ENCODE measurements at regions not wholly inside any gene's neighbourhood (a gene's known extent, or its start where the extent isn't known, plus 50 kb on each side); places are given as distances from the start of the nearest gene placed in this dataset.
"Not testable (repeated sequence)": the region's sequence is repeated elsewhere in the genome, so short reads cannot be mapped to it uniquely, and the experiment has no call there.

GRCh38 chr4:161329852-161330251, 833.9 kb downstream of the FSTL5 start:
- H3K27me3 Mint-ChIP-seq (ENCODE audit: low read depth), result no peaks in the 10 kb centered on the region
- no peaks in the 10 kb centered on the region for H3K4me1 Mint-ChIP-seq (ENCODE audit: low read depth)
- DNase-seq, result no peak
- H3K9me3 Mint-ChIP-seq (ENCODE audit: insufficient read depth), result peaks cover 4% of the 10 kb centered on the region
- POLR2A ChIA-PET, result no interaction called here
- no peaks in the 10 kb centered on the region for H3K36me3 Mint-ChIP-seq (ENCODE audit: low read depth)
- ATAC-seq, result no peak
- H3K27ac Mint-ChIP-seq, result no peak overlapping the region
- H3K4me3 Mint-ChIP-seq, result no peak overlapping the region
- CTCF ChIA-PET, result no interaction called here

DNA sequence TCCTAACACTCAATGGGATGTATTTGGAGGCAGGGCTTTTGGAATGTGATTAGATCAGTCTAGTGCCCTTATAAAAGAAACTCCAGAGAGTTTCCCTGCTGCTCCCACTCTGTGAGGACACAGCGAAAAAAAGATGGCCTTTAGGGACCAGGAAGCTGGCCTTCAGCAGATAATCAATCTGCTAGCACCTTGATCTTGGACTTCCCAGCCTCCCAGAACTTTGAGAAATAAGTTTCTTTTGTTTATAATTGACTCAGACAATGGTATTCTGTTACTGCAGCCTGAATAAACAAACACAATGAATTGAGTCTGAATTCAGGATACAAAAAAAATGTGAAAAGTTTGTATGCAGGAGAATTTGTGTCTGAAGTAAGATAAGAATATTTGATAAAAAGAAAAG, 842.1 kb downstream of the FSTL5 start:
- H3K27ac Mint-ChIP-seq, result no peak overlapping the region
- POLR2A ChIA-PET, result no interaction called here
- H3K4me3 Mint-ChIP-seq, result no peak overlapping the region
- DNase-seq, result no peak
- no peaks in the 10 kb centered on the region for H3K27me3 Mint-ChIP-seq (ENCODE audit: low read depth)
- H3K4me1 Mint-ChIP-seq (ENCODE audit: low read depth), result no peaks in the 10 kb centered on the region
- no peak for ATAC-seq
- H3K36me3 Mint-ChIP-seq (ENCODE audit: low read depth), result no peaks in the 10 kb centered on the region
- H3K9me3 Mint-ChIP-seq (ENCODE audit: insufficient read depth), result no peaks in the 10 kb centered on the region
- CTCF ChIA-PET, result no interaction called here

DNA sequence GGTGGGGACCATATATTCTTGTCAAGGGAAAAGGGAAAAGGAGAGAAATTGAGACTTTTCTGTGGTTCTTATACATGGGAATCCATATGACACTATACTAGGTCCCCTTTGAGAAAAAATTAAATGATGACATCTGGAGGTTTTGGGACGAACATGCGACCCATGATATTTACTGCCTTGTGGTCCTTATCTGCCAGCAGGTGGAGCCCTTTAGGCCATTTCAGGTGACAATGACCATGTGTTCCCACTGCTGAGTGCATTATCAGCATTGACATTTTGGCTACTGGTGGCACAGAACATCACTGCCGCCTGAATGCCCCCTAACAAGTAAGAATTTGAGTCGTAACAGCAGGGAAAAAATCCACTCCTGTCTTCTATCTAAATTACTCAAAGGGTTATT, 843.4 kb downstream of the FSTL5 start:
- Mint-ChIP-seq H3K9me3 (ENCODE audit: insufficient read depth) (no peaks in the 10 kb centered on the region), H3K4me1 (ENCODE audit: low read depth) (no peaks in the 10 kb centered on the region), H3K27ac (no peak overlapping the region), H3K27me3 (ENCODE audit: low read depth) (no peaks in the 10 kb centered on the region), H3K36me3 (ENCODE audit: low read depth) (no peaks in the 10 kb centered on the region), H3K4me3 (no peak overlapping the region)
- POLR2A ChIA-PET, result no interaction called here
- ATAC-seq (no peak), DNase-seq (no peak)
- CTCF ChIA-PET, result no interaction called here

GRCh38 chr4:161317000-161317399, 846.8 kb downstream of the FSTL5 start:
- POLR2A ChIA-PET, result no interaction called here
- H3K9me3 Mint-ChIP-seq (ENCODE audit: insufficient read depth), result no peaks in the 10 kb centered on the region
- no peak for ATAC-seq
- H3K4me3 Mint-ChIP-seq, result no peak overlapping the region
- no peaks in the 10 kb centered on the region for H3K4me1 Mint-ChIP-seq (ENCODE audit: low read depth)
- no peaks in the 10 kb centered on the region for H3K36me3 Mint-ChIP-seq (ENCODE audit: low read depth)
- DNase-seq, result no peak
- CTCF ChIA-PET, result no interaction called here
- no peaks in the 10 kb centered on the region for H3K27me3 Mint-ChIP-seq (ENCODE audit: low read depth)
- H3K27ac Mint-ChIP-seq, result no peak overlapping the region

DNA sequence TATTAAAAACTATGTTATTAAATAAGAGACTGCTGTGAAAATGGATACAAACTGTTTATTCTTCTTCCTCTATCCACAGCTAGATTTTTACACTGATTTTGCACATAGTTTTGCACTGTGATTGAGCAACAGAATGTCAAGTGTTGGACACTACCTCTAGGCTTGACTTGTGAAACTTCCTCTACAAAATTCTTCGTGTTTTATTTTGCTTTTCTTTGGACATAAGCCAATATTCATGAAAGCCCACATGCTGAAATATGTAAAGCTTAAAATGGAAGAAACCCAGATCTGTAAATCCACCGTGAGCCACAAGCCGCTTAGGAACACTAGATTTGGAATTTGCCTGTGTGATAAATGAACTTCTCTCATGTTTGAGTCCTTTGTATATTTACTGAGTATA, 849.4 kb downstream of the FSTL5 start:
- Mint-ChIP-seq H3K27ac (no peak overlapping the region), H3K4me3 (no peak overlapping the region), H3K4me1 (ENCODE audit: low read depth) (no peaks in the 10 kb centered on the region), H3K9me3 (ENCODE audit: insufficient read depth) (no peaks in the 10 kb centered on the region), H3K36me3 (ENCODE audit: low read depth) (no peaks in the 10 kb centered on the region), H3K27me3 (ENCODE audit: low read depth) (no peaks in the 10 kb centered on the region)
- POLR2A ChIA-PET, result no interaction called here
- DNase-seq (no peak), ATAC-seq (no peak)
- CTCF ChIA-PET, result no interaction called here

DNA sequence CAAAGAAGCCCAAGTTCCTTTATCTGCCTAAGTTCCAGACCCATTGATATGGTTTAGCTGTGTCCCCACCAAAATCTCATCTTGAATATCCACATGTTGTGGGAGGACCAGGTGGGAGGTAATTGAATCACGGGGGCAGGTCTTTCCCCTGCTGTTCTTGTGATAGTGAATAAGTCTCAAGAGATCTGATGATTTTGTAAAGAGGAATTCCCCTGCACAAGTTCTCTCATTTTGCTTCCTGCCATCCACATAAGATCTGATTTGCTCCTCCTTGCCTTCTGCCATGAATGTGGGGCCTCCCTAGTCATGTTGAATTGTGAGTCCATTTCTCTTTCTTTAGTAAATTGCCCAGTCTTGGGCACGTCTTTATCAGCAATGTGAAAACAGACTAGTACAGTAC, 860.2 kb downstream of the FSTL5 start:
- ATAC-seq (no peak), DNase-seq (no peak)
- Mint-ChIP-seq H3K36me3 (ENCODE audit: low read depth) (no peaks in the 10 kb centered on the region), H3K4me3 (no peak overlapping the region), H3K27ac (no peak overlapping the region), H3K9me3 (ENCODE audit: insufficient read depth) (no peaks in the 10 kb centered on the region), H3K4me1 (ENCODE audit: low read depth) (no peaks in the 10 kb centered on the region), H3K27me3 (ENCODE audit: low read depth) (no peaks in the 10 kb centered on the region)
- ChIA-PET CTCF (no interaction called here), POLR2A (no interaction called here)

DNA sequence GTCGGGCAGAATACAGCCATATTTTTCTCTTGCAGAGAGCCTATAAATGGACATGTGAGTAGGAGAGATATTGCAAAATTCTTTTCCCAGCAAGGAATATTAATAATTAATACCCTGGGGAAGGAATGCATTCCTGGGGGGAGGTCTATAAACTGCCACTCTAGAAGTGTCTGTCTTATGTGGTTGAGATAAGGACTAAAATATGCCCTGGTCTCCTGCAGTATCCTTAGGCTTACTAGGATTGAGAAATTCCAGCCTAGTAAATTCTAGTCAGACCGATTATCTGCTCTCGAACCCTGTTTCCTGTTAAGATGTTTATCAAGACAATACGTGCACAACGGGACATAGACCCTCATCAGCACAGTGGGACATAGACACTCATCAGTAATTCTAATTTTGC, 872.6 kb downstream of the FSTL5 start:
- no peak for DNase-seq
- Mint-ChIP-seq H3K36me3 (ENCODE audit: low read depth) (no peaks in the 10 kb centered on the region), H3K9me3 (ENCODE audit: insufficient read depth) (peaks cover 31% of the 10 kb centered on the region), H3K4me1 (ENCODE audit: low read depth) (no peaks in the 10 kb centered on the region), H3K27me3 (ENCODE audit: low read depth) (no peaks in the 10 kb centered on the region), H3K27ac (no peak overlapping the region), H3K4me3 (no peak overlapping the region)
- ChIA-PET POLR2A (no interaction called here), CTCF (no interaction called here)
- no peak for ATAC-seq

DNA sequence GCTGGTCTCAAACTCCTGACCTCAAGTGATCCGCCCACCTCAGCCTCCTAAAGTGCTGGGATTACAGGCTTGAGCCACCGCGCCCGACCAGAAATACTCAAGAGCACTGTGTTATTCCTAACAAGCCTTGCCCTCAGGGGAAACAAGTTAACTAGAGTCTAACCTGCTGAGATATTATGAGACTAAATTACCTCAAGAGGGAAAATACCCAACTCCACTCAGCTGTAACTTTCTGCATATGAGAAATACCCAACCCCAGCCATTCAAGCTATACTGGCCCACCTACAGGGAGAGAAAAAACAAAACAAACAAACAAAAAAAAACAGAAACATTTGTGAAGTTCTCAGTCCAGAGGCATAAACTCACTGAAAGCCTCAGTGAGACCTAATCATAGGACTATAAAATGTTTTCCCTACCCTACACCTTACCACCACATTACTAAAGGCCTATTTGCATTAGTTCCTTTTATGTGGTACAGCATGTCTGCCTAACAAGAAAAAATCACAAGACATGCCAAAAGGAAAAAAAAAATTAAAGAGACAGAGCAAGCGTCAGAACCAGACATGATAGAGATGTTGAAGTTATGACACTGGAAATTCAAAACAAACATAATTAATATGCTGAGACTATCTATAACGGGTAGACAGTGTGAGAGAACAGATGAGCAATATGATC, 876.0 kb downstream of the FSTL5 start:
- peaks cover 24% of the 10 kb centered on the region for H3K9me3 Mint-ChIP-seq (ENCODE audit: insufficient read depth)
- ChIA-PET POLR2A (no interaction called here), CTCF (no interaction called here)
- no peaks in the 10 kb centered on the region for H3K27me3 Mint-ChIP-seq (ENCODE audit: low read depth)
- DNase-seq, result no peak
- ATAC-seq, result no peak
- H3K27ac Mint-ChIP-seq, result no peak overlapping the region
- H3K36me3 Mint-ChIP-seq (ENCODE audit: low read depth), result no peaks in the 10 kb centered on the region
- H3K4me3 Mint-ChIP-seq, result no peak overlapping the region
- no peaks in the 10 kb centered on the region for H3K4me1 Mint-ChIP-seq (ENCODE audit: low read depth)

GRCh38 chr4:161285461-161285860, 878.3 kb downstream of the FSTL5 start:
- POLR2A ChIA-PET, result no interaction called here
- no peak overlapping the region for H3K27ac Mint-ChIP-seq
- H3K27me3 Mint-ChIP-seq (ENCODE audit: low read depth), result no peaks in the 10 kb centered on the region
- H3K4me1 Mint-ChIP-seq (ENCODE audit: low read depth), result no peaks in the 10 kb centered on the region
- no peaks in the 10 kb centered on the region for H3K36me3 Mint-ChIP-seq (ENCODE audit: low read depth)
- ATAC-seq (no peak), DNase-seq (no peak)
- no peak overlapping the region for H3K4me3 Mint-ChIP-seq
- CTCF ChIA-PET, result no interaction called here
- peaks cover 15% of the 10 kb centered on the region for H3K9me3 Mint-ChIP-seq (ENCODE audit: insufficient read depth)

DNA sequence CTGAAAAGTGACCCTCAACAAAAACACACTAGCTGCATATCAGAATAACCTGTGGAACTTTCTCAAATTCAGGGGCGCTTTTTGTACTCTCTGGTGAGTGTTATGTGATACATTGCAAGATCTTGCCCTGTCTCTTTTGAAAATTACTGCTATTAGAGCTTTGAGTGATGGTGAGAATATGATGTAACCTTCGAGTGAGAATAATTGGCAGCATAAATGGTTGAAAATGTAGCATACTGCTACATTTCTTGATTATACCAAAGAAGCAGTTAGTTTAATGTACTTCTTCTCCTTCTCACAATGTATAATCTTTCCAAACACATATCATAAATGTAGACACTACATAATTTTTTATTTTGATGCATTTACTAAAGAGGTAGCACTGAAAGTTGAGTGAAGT, 882.9 kb downstream of the FSTL5 start:
- no peaks in the 10 kb centered on the region for H3K4me1 Mint-ChIP-seq (ENCODE audit: low read depth)
- DNase-seq, result no peak
- H3K9me3 Mint-ChIP-seq (ENCODE audit: insufficient read depth), result peaks cover 11% of the 10 kb centered on the region
- no peaks in the 10 kb centered on the region for H3K36me3 Mint-ChIP-seq (ENCODE audit: low read depth)
- ATAC-seq, result no peak
- no peaks in the 10 kb centered on the region for H3K27me3 Mint-ChIP-seq (ENCODE audit: low read depth)
- H3K27ac Mint-ChIP-seq, result no peak overlapping the region
- CTCF ChIA-PET, result no interaction called here
- H3K4me3 Mint-ChIP-seq, result no peak overlapping the region
- POLR2A ChIA-PET, result no interaction called here

- ChIA-PET CTCF (no interaction called here), POLR2A (no interaction called here)
- H3K4me3 Mint-ChIP-seq, result no peak overlapping the region
- H3K36me3 Mint-ChIP-seq (ENCODE audit: low read depth), result no peaks in the 10 kb centered on the region
- peaks cover 11% of the 10 kb centered on the region for H3K9me3 Mint-ChIP-seq (ENCODE audit: insufficient read depth)
- ATAC-seq (no peak), DNase-seq (no peak)
- no peaks in the 10 kb centered on the region for H3K4me1 Mint-ChIP-seq (ENCODE audit: low read depth)
- no peaks in the 10 kb centered on the region for H3K27me3 Mint-ChIP-seq (ENCODE audit: low read depth)
- no peak overlapping the region for H3K27ac Mint-ChIP-seq
Observed at GRCh38 chr4:161279095-161279494, 884.7 kb downstream of the FSTL5 start.

DNA sequence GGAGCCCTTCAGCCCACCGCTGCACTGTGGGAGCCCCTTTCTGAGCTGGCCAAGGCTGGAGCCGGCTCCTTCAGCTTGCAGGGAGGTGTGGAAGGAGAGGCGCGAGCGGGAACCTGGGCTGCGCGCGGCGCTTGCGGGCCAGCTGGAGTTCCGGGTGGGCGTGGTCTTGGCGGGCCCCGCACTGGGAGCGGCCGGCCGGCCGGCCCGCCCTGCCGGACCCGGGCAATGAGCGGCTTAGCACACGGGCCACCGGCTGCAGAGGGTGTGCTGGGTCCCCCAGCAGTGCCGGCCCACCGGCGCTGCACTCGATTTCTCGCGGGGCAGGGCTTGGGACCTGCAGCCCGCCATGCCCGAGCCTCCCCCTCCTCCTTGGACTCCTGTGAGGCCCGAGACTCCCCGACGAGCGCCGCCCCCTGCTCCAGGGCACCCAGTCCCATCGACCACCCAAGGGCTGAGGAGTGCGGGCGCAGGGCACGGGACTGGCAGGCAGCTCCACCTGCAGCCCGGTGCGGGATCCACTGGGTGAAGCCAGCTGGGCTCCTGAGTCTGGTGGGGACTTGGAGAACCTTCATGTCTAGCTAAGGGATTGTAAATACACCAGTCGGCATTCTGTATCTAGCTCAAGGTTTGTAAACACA, 886.5 kb downstream of the FSTL5 start:
- ATAC-seq; H3K4me3 Mint-ChIP-seq; H3K27ac Mint-ChIP-seq; H3K36me3 Mint-ChIP-seq (ENCODE audit: low read depth); CTCF ChIA-PET; H3K4me1 Mint-ChIP-seq (ENCODE audit: low read depth); POLR2A ChIA-PET; H3K27me3 Mint-ChIP-seq (ENCODE audit: low read depth); DNase-seq: not testable (repeated sequence)
- H3K9me3 Mint-ChIP-seq (ENCODE audit: insufficient read depth), result peaks cover 20% of the 10 kb centered on the region

- H3K27ac Mint-ChIP-seq, result no peak overlapping the region
- no peaks in the 10 kb centered on the region for H3K4me1 Mint-ChIP-seq (ENCODE audit: low read depth)
- no peaks in the 10 kb centered on the region for H3K27me3 Mint-ChIP-seq (ENCODE audit: low read depth)
- H3K9me3 Mint-ChIP-seq (ENCODE audit: insufficient read depth), result peaks cover 19% of the 10 kb centered on the region
- ATAC-seq (no peak), DNase-seq (no peak)
- no peaks in the 10 kb centered on the region for H3K36me3 Mint-ChIP-seq (ENCODE audit: low read depth)
- ChIA-PET CTCF (no interaction called here), POLR2A (no interaction called here)
- no peak overlapping the region for H3K4me3 Mint-ChIP-seq
Observed at GRCh38 chr4:161273607-161274006, 890.2 kb downstream of the FSTL5 start.

All from activated CD8-positive, alpha-beta T cell treated with anti-CD3 and anti-CD28 coated beads, Interleukin-2, amount 10 ng/mL, durations not matched to agents 7 days and 5 days (primary cell).